ENCODE measurements at regions not wholly inside any gene's neighbourhood (a gene's known extent, or its start where the extent isn't known, plus 50 kb on each side); places are given as distances from the start of the nearest gene placed in this dataset.

DNA sequence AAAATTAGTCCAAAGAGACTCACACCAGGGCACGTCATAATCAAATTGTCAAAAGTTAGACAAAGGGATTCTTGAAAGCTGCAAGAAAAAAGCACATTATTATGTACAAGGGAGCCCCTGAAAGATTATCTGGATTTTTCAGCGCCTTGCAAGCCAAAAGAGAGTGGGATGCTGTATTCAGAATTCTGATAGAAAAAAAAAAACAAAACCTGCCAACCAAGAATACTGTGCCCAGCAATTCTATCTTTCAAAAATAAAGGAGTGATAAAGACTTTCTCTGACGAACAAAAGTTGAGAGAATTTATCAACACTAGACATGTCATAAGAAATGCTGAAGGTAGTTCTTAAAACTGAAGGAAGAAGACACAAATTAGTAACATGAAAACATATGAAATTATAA is 240.2 kb downstream of the SNX13 start:
- Histone ChIP-seq H3K36me3 (replicated peaks in 1 of 2; ENCODE audit: insufficient read depth in 1 of 2, low read depth in 2 of 2) (no peaks in the 10 kb centered on the region), H3K4me1 (no peaks in the 10 kb centered on the region), H3K27me3 (no peaks in the 10 kb centered on the region), H3K27ac (no peak overlapping the region), H3K9me3 (peaks cover 0 to 18% (median 0%) of the 10 kb centered on the region in 3 donors), H3K4me3 (no peak overlapping the region)
- ATAC-seq (no peak), DNase-seq (no peak)
- intact Hi-C loops (cut with DNase I), result no loop called here
- TF ChIP-seq, protein P1, sequence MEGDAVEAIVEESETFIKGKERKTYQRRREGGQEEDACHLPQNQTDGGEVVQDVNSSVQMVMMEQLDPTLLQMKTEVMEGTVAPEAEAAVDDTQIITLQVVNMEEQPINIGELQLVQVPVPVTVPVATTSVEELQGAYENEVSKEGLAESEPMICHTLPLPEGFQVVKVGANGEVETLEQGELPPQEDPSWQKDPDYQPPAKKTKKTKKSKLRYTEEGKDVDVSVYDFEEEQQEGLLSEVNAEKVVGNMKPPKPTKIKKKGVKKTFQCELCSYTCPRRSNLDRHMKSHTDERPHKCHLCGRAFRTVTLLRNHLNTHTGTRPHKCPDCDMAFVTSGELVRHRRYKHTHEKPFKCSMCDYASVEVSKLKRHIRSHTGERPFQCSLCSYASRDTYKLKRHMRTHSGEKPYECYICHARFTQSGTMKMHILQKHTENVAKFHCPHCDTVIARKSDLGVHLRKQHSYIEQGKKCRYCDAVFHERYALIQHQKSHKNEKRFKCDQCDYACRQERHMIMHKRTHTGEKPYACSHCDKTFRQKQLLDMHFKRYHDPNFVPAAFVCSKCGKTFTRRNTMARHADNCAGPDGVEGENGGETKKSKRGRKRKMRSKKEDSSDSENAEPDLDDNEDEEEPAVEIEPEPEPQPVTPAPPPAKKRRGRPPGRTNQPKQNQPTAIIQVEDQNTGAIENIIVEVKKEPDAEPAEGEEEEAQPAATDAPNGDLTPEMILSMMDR (IDR thresholded peaks at IDR 0.05), result no peak
- no peak for TF ChIP-seq POLR2A (IDR thresholded peaks at IDR 0.05)
- WGBS, 2 donors, result 49 to 68% methylated on average over 3 of the region's 3 CpGs

- WGBS, 2 donors, result 29 to 41% methylated on average over 4 of the region's 4 CpGs
- Histone ChIP-seq H3K27ac (no peak overlapping the region), H3K36me3 (replicated peaks in 1 of 2; ENCODE audit: insufficient read depth in 1 of 2, low read depth in 2 of 2) (no peaks in the 10 kb centered on the region), H3K4me3 (no peak overlapping the region), H3K9me3 (no peaks in the 10 kb centered on the region), H3K27me3 (no peaks in the 10 kb centered on the region), H3K4me1 (no peaks in the 10 kb centered on the region)
- no peak for TF ChIP-seq POLR2A (IDR thresholded peaks at IDR 0.05)
- TF ChIP-seq, protein P1 (IDR thresholded peaks at IDR 0.05), result no peak
- ATAC-seq (no peak), DNase-seq (no peak)
- intact Hi-C loops (cut with DNase I), result no loop called here
Observed at GRCh38 chr7:17706275-17706674, 234.0 kb downstream of the SNX13 start.

- Histone ChIP-seq H3K36me3 (replicated peaks in 1 of 2; ENCODE audit: insufficient read depth in 1 of 2, low read depth in 2 of 2) (no peaks in the 10 kb centered on the region), H3K27me3 (no peaks in the 10 kb centered on the region), H3K4me3 (no peak overlapping the region), H3K9me3 (no peaks in the 10 kb centered on the region), H3K4me1 (no peaks in the 10 kb centered on the region), H3K27ac (no peak overlapping the region)
- no peak for TF ChIP-seq POLR2A (IDR thresholded peaks at IDR 0.05)
- TF ChIP-seq, protein P1 (IDR thresholded peaks at IDR 0.05), result peak; percentile 12 to 65 (median 50)
- WGBS, 2 donors, result 13 to 16% methylated on average over 3 of the region's 3 CpGs
- intact Hi-C loops (cut with DNase I), result no loop called here
- DNase-seq (peak; percentile 29 to 47 (median 41)), ATAC-seq (peak; percentile 56)
Observed at GRCh38 chr7:17706734-17707133, 233.6 kb downstream of the SNX13 start.

DNA sequence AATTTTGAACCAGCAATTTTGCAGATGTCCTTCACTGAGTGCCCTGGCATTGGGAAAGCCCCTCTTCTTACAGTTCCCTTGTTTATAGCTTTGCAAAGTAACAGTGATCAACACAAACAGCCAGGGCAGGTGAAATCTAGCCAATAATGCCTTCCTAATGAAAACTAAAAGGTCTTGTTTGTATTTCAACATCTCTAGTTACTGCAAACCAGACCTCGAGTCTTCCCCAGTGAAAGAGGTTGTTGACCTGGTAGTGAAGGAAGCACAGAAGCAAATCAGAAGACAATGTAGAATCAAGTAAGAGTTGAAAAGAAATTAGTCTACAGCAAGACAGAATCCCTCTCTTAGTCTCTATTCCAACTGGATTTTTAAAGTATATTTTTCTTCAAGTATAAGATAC is 231.2 kb downstream of the SNX13 start:
- WGBS, 2 donors, result 24 to 54% methylated on average over 1 of the region's 1 CpG
- Histone ChIP-seq H3K36me3 (replicated peaks in 1 of 2; ENCODE audit: insufficient read depth in 1 of 2, low read depth in 2 of 2) (no peaks in the 10 kb centered on the region), H3K4me3 (no peak overlapping the region), H3K27ac (no peak overlapping the region), H3K27me3 (no peaks in the 10 kb centered on the region), H3K9me3 (no peaks in the 10 kb centered on the region), H3K4me1 (no peaks in the 10 kb centered on the region)
- no peak for ATAC-seq
- no peak for TF ChIP-seq POLR2A (IDR thresholded peaks at IDR 0.05)
- TF ChIP-seq, protein P1 (IDR thresholded peaks at IDR 0.05), result no peak
- no peak for DNase-seq
- intact Hi-C loops (cut with DNase I), result no loop called here

DNA sequence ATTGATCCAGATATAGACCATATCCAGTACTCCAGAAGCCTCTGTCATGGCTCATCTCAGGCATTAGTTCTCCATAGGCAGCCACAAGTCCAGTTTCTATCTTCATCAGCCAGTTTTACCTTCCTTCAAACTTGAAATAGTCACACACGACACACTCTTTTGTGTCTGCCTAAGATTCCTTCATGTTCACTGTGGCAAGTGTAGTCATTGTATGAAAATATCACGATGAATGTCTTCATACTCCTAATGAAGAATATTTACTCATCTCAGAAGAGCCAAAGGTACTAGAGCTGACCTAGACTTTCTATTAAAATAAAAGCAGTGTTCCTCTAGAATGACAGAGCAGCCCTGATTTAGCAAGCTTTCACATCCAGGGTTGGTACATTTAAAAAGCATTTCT is 230.7 kb downstream of the SNX13 start:
- ATAC-seq (no peak), DNase-seq (no peak)
- Histone ChIP-seq H3K4me1 (no peaks in the 10 kb centered on the region), H3K27me3 (no peaks in the 10 kb centered on the region), H3K4me3 (no peak overlapping the region), H3K36me3 (replicated peaks in 1 of 2; ENCODE audit: insufficient read depth in 1 of 2, low read depth in 2 of 2) (no peaks in the 10 kb centered on the region), H3K9me3 (no peaks in the 10 kb centered on the region), H3K27ac (no peak overlapping the region)
- intact Hi-C loops (cut with DNase I), result no loop called here
- 73 to 75% methylated on average over 2 of the region's 2 CpGs for WGBS, 2 donors
- TF ChIP-seq POLR2A (IDR thresholded peaks at IDR 0.05), result no peak
- TF ChIP-seq, protein P1 (IDR thresholded peaks at IDR 0.05), result no peak
